Nephron progenitor cell (in vitro differentiated cells): ENCODE measurements at regions not wholly inside any gene's neighbourhood (a gene's known extent, or its start where the extent isn't known, plus 50 kb on each side); places are given as distances from the start of the nearest gene placed in this dataset.

Experiments used
- DNase-seq: peaks from one replicate; pipeline ENCODE4 v3.0.0; 2021
- H3K27ac Mint-ChIP-seq: 2 replicates; pipeline ENCODE4 v1.8.0; 2021; ENCODE audit warnings: mild to moderate bottlenecking, moderate library complexity, mixed read lengths
- H3K27me3 Mint-ChIP-seq: 2 replicates; pipeline ENCODE4 v1.8.0; 2021; ENCODE audit warnings: mild to moderate bottlenecking, low read depth, mixed read lengths; ENCODE audit not compliant: poor library complexity
- H3K36me3 Mint-ChIP-seq: 2 replicates; pipeline ENCODE4 v1.8.0; 2021; ENCODE audit warnings: low read depth, mixed read lengths
- H3K4me1 Mint-ChIP-seq: 2 replicates; pipeline ENCODE4 v1.8.0; 2021; ENCODE audit warnings: mixed read lengths
- H3K4me3 Mint-ChIP-seq: 2 replicates; pipeline ENCODE4 v1.8.0; 2021; ENCODE audit warnings: mild to moderate bottlenecking, moderate library complexity, mixed read lengths
- H3K9me3 Mint-ChIP-seq: 2 replicates; pipeline ENCODE4 v1.8.0; 2021; ENCODE audit warnings: mild to moderate bottlenecking, moderate library complexity, mixed read lengths
- TF ChIP-seq, protein P1 (sequence below): fragments of 200-600 bp; sonication (generic); IDR thresholded peaks from 2 replicates; pipeline ENCODE4 v1.5.0; 2021; ENCODE audit warnings: antibody characterized with exemption

DNA sequence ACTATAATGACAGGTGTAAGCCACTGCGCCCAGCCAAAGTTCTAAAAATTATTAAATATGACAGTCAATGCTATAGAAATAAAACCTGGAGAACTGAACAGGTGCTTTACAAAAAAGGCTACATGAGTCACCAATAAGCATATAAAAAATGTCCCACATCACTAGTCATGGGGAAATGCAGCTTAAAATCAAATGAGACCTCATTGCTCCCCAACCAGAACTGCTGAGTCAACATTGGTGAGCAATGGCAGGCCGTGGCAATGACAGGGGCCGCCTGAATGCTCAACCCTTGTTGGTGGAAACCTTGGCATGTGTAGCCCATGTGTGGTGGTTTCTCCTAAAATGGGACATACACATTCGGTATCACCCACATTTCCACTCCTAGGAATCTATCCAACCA lies 352.3 kb upstream of the KLF6 start:
- TF ChIP-seq, protein P1, sequence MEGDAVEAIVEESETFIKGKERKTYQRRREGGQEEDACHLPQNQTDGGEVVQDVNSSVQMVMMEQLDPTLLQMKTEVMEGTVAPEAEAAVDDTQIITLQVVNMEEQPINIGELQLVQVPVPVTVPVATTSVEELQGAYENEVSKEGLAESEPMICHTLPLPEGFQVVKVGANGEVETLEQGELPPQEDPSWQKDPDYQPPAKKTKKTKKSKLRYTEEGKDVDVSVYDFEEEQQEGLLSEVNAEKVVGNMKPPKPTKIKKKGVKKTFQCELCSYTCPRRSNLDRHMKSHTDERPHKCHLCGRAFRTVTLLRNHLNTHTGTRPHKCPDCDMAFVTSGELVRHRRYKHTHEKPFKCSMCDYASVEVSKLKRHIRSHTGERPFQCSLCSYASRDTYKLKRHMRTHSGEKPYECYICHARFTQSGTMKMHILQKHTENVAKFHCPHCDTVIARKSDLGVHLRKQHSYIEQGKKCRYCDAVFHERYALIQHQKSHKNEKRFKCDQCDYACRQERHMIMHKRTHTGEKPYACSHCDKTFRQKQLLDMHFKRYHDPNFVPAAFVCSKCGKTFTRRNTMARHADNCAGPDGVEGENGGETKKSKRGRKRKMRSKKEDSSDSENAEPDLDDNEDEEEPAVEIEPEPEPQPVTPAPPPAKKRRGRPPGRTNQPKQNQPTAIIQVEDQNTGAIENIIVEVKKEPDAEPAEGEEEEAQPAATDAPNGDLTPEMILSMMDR = no peak
- no peak for DNase-seq
- H3K4me1 Mint-ChIP-seq = peaks cover 18% of the 10 kb centered on the region
- H3K4me3 Mint-ChIP-seq = no peak overlapping the region
- peaks cover 9% of the 10 kb centered on the region for H3K27me3 Mint-ChIP-seq
- H3K9me3 Mint-ChIP-seq = peaks cover 34% of the 10 kb centered on the region
- H3K36me3 Mint-ChIP-seq = peaks cover 12% of the 10 kb centered on the region
- no peak overlapping the region for H3K27ac Mint-ChIP-seq

DNA sequence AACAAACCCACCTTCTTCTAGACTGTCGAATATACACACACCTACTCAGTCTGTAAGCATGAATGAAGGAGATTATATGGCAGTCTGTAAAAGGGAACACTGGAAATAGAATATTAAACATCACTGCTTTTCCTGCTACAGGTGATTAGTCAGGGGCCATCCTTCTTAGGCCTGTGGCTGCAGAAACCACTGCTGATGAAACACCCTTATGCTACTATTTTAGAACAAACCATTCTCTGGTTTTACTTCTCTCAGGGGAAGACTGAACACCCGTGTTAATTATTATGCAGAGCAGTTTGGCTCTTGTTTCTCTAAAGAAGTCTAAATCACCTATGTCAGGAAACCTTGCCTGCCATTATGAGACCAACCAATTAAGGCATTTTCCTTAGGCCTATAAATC lies 351.1 kb upstream of the KLF6 start:
- no peak for DNase-seq
- Mint-ChIP-seq H3K9me3 (peaks cover 24% of the 10 kb centered on the region), H3K4me1 (peaks cover 18% of the 10 kb centered on the region), H3K27ac (no peak overlapping the region), H3K4me3 (no peak overlapping the region), H3K36me3 (peaks cover 9% of the 10 kb centered on the region), H3K27me3 (peaks cover 3% of the 10 kb centered on the region)
- TF ChIP-seq, protein P1 = no peak

DNA sequence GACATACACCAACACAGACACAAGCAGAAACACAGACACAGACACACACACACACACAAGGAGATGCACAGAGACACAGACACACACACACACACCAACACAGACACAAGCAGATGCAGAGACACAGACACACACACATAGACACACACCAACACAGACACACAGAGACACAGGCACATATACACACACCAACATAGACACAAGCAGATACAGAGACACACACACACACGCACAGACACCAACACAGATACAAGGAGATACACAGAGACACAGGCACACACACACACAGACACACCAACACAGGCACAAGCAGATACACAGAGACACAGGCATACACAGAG lies 347.2 kb upstream of the KLF6 start:
- Mint-ChIP-seq H3K4me1 (peaks cover 32% of the 10 kb centered on the region), H3K27me3 (no peaks in the 10 kb centered on the region), H3K9me3 (no peaks in the 10 kb centered on the region), H3K4me3 (no peak overlapping the region), H3K36me3 (no peaks in the 10 kb centered on the region), H3K27ac (no peak overlapping the region)
- no peak for DNase-seq
- TF ChIP-seq, protein P1 = no peak

DNA sequence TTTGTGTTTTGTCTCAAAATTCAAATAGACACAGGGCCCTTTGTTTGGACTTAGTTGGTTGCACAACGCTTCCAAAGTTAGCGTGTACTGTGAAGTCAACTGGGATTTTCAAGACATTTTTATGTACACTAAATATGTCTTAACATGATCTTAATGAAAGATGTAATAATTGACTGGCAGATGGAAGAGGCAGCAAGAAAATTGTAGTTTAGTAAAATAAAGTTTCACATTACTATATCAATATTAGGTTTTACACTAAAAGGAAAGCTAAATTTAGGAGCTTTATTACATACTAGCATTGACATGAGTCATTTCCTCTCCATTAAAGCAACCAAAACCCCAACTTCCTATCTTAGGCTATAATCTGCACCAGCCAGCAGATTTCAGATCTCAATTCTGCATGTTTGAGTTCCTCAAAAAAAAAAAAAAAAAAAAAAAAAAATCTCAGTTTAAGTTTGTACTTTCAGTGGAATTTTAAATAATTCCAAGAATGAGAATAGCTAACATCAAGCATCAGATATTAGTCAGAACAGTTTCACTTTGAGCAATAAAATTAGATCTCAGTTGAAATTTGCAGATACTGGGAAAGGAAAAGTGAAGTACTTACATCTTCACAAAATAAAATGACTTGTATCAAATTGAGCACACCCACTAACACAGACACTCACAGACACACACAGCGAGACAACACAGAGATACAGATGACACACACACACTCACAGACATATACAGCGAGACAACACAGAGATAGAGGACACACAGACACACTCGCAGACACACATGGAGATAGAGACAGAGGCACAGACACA lies 346.6 kb upstream of the KLF6 start:
- no peak for DNase-seq
- no peaks in the 10 kb centered on the region for H3K27me3 Mint-ChIP-seq
- H3K27ac Mint-ChIP-seq = no peak overlapping the region

DNA sequence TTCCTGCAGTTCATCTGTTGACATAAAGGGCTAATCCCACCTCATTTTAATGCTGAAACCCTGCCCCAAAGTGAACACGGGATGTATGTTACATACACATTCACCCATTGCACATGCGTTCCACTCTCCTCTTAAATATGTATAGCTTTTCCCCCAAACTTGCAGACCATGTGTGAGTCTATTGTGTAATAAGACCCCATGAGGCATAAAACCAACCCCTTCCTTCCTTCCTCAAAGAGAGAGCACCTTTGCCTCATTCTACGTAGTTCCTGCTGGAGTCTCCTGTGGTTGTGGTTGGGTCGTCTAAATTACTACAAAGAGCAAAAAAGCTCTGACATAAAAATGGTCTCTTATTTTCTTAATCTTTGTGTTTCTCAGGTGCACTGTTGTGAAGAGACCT lies 345.7 kb upstream of the KLF6 start:
- peaks cover 7% of the 10 kb centered on the region for H3K36me3 Mint-ChIP-seq
- H3K4me3 Mint-ChIP-seq = no peak overlapping the region
- DNase-seq = no peak
- TF ChIP-seq, protein P1 = no peak
- no peaks in the 10 kb centered on the region for H3K27me3 Mint-ChIP-seq
- H3K4me1 Mint-ChIP-seq = peaks cover 30% of the 10 kb centered on the region
- H3K9me3 Mint-ChIP-seq = peaks cover 11% of the 10 kb centered on the region
- H3K27ac Mint-ChIP-seq = no peak overlapping the region

More for the DNA sequence above, 346.6 kb upstream of the KLF6 start:
- Mint-ChIP-seq H3K9me3 (peaks cover 2% of the 10 kb centered on the region), H3K4me3 (no peak overlapping the region), H3K36me3 (peaks cover 2% of the 10 kb centered on the region), H3K4me1 (peaks cover 32% of the 10 kb centered on the region)
- TF ChIP-seq, protein P1 = no peak

DNA sequence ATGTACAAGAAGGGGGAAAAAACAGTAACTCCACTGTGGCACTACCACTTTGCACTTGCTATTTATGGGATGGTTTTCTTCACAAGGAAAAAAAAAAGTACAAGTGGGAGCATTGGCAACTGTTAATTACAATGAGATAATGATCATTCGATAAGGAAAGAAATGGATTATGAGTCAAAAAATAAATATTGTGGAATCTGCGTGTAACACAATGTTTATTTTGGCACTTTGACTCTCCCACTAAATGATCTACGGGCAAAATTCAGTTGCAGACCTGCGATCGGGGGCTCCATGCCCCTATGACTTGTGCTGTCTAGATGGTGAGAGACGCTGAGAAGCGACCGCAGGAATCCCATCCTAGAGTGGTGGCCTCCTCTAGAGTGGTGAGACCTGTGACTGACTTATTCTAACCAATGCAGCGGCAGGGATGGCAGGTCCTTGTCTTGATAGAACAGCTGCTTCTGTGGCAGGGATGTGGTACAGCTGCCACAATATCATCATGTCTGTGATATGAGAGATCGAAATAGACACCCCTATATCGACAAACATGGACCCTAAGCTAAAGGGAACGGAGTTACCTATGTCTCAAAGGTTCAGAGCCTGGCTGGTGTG lies 345.0 kb upstream of the KLF6 start:
- Mint-ChIP-seq H3K36me3 (peaks cover 7% of the 10 kb centered on the region), H3K9me3 (peaks cover 16% of the 10 kb centered on the region), H3K27me3 (no peaks in the 10 kb centered on the region), H3K4me1 (peaks cover 23% of the 10 kb centered on the region), H3K27ac (no peak overlapping the region), H3K4me3 (no peak overlapping the region)
- TF ChIP-seq, protein P1 = no peak
- no peak for DNase-seq
